Loucy (cell line): ENCODE measurements at regions not wholly inside any gene's neighbourhood (a gene's known extent, or its start where the extent isn't known, plus 50 kb on each side); places are given as distances from the start of the nearest gene placed in this dataset.

Source experiments
- H2AFZ ChIP-seq: fragments of 200-600 bp; sonication (generic); 2 replicates; pipeline ENCODE4 v1.6.0; 2016; ENCODE audit warnings: antibody characterized with exemption, mild to moderate bottlenecking, low read length, moderate library complexity
- H3F3A ChIP-seq: fragments of 200-600 bp; 2 replicates; pipeline ENCODE4 v1.6.0; 2016; ENCODE audit warnings: antibody characterized with exemption, low read depth, mild to moderate bottlenecking
- H3K27me3 ChIP-seq: fragments of 200-600 bp; sonication (generic); 2 replicates; pipeline ENCODE4 v1.6.1; 2014; ENCODE audit warnings: low read length, mild to moderate bottlenecking; ENCODE audit not compliant: insufficient read depth, poor library complexity, severe bottlenecking
- H3K36me3 ChIP-seq: fragments of 200-600 bp; sonication (generic); 2 replicates; pipeline ENCODE4 v1.6.1; 2016; ENCODE audit warnings: low read length; ENCODE audit not compliant: insufficient read depth
- H3K4me1 ChIP-seq: fragments of 200-600 bp; sonication (generic); 2 replicates; pipeline ENCODE4 v1.5.1; 2014; ENCODE audit warnings: low read length, mild to moderate bottlenecking; ENCODE audit not compliant: insufficient read depth, poor library complexity, severe bottlenecking
- H3K4me2 ChIP-seq: fragments of 200-600 bp; sonication (generic); 2 replicates; pipeline ENCODE4 v1.6.0; 2014; ENCODE audit warnings: antibody characterized with exemption, low read length, low read depth, mild to moderate bottlenecking; ENCODE audit not compliant: poor library complexity, severe bottlenecking
- H3K4me3 ChIP-seq: fragments of 200-600 bp; sonication (generic); 2 replicates; pipeline ENCODE4 v1.5.1; 2014; ENCODE audit warnings: low read length, mild to moderate bottlenecking, mixed read lengths; ENCODE audit not compliant: poor library complexity, severe bottlenecking
- H3K79me2 ChIP-seq: fragments of 200-600 bp; sonication (generic); 2 replicates; pipeline ENCODE4 v1.6.1; 2014; ENCODE audit warnings: low read length; ENCODE audit not compliant: insufficient read depth
- H3K9ac ChIP-seq: fragments of 200-600 bp; sonication (generic); 2 replicates; pipeline ENCODE4 v1.6.0; 2014; ENCODE audit warnings: mild to moderate bottlenecking, low read depth, low read length, moderate library complexity; ENCODE audit not compliant: poor library complexity, severe bottlenecking
- H3K9me2 ChIP-seq: fragments of 200-600 bp; sonication (generic); replicated peaks from 2 replicates; pipeline ENCODE4 v1.6.1; 2016; ENCODE audit warnings: low read depth, low read length, mixed read lengths
- H3K9me3 ChIP-seq: fragments of 200-600 bp; sonication (generic); 2 replicates; pipeline ENCODE4 v1.6.1; 2014; ENCODE audit warnings: mild to moderate bottlenecking, antibody characterized with exemption, low read length, low read depth; ENCODE audit not compliant: insufficient read depth
- H4K20me1 ChIP-seq: fragments of 200-600 bp; sonication (generic); 2 replicates; pipeline ENCODE4 v1.6.0; 2014; ENCODE audit warnings: antibody characterized with exemption, low read length, mild to moderate bottlenecking; ENCODE audit not compliant: insufficient read depth, poor library complexity, severe bottlenecking
- EZH2phosphoT487 ChIP-seq: fragments of 200-600 bp; IDR thresholded peaks from 2 replicates; pipeline ENCODE4 v1.6.1; 2018; ENCODE audit warnings: antibody characterized with exemption, mild to moderate bottlenecking, moderate library complexity, borderline replicate concordance
- TF ChIP-seq, protein P1 (sequence below): fragments of 200-600 bp; sonication (generic); conservative IDR thresholded peaks from 2 replicates; pipeline ENCODE4 v1.5.1; 2014; ENCODE audit warnings: mild to moderate bottlenecking, antibody characterized with exemption, low read length

GRCh38 chr10:7477538-7478334 is 66.9 kb upstream of the SFMBT2 start:
- H3K9me3 ChIP-seq: no peaks in the 10 kb centered on the region
- no peak for TF ChIP-seq EZH2phosphoT487
- TF ChIP-seq, protein P1, sequence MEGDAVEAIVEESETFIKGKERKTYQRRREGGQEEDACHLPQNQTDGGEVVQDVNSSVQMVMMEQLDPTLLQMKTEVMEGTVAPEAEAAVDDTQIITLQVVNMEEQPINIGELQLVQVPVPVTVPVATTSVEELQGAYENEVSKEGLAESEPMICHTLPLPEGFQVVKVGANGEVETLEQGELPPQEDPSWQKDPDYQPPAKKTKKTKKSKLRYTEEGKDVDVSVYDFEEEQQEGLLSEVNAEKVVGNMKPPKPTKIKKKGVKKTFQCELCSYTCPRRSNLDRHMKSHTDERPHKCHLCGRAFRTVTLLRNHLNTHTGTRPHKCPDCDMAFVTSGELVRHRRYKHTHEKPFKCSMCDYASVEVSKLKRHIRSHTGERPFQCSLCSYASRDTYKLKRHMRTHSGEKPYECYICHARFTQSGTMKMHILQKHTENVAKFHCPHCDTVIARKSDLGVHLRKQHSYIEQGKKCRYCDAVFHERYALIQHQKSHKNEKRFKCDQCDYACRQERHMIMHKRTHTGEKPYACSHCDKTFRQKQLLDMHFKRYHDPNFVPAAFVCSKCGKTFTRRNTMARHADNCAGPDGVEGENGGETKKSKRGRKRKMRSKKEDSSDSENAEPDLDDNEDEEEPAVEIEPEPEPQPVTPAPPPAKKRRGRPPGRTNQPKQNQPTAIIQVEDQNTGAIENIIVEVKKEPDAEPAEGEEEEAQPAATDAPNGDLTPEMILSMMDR: no peak
- H3F3A ChIP-seq: no peaks in the 10 kb centered on the region
- H3K9me2 ChIP-seq: no peaks in the 10 kb centered on the region
- H3K4me3 ChIP-seq: no peak overlapping the region
- no peaks in the 10 kb centered on the region for H3K27me3 ChIP-seq
- no peak overlapping the region for H3K9ac ChIP-seq
- H3K4me2 ChIP-seq: no peak overlapping the region
- H3K4me1 ChIP-seq: peaks cover 7% of the 10 kb centered on the region
- H4K20me1 ChIP-seq: no peaks in the 10 kb centered on the region
- H3K79me2 ChIP-seq: no peaks in the 10 kb centered on the region
- H2AFZ ChIP-seq: no peak overlapping the region
- no peaks in the 10 kb centered on the region for H3K36me3 ChIP-seq

DNA sequence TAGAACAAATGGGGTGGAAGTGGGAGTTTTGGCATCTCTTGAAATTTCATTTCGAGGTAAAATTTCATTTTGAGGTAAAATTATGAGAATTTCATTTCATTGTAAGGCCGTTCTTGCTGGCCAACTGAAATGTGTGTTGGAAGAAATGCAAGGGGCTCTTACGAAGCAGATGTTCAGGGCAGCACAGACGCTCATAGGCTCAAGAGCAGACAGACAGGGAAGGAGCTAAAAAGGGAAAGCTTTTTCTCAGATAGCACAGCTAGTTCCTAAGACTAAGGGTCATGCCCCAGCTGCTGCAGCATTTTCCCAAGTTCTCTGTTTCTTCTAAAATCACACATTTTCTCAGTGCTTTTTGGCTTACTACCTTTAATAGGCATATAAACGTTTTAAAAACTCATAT is 65.1 kb upstream of the SFMBT2 start:
- H4K20me1 ChIP-seq: no peaks in the 10 kb centered on the region
- no peaks in the 10 kb centered on the region for H3K36me3 ChIP-seq
- no peaks in the 10 kb centered on the region for H3K79me2 ChIP-seq
- peaks cover under 1% of the 10 kb centered on the region for H3K4me1 ChIP-seq
- H3K9me3 ChIP-seq: no peaks in the 10 kb centered on the region
- H3F3A ChIP-seq: no peaks in the 10 kb centered on the region
- no peak for TF ChIP-seq EZH2phosphoT487
- TF ChIP-seq, protein P1: no peak
- no peak overlapping the region for H3K4me3 ChIP-seq
- H3K27me3 ChIP-seq: no peaks in the 10 kb centered on the region
- H2AFZ ChIP-seq: no peak overlapping the region
- no peak overlapping the region for H3K4me2 ChIP-seq
- no peaks in the 10 kb centered on the region for H3K9me2 ChIP-seq
- H3K9ac ChIP-seq: no peak overlapping the region

- no peak overlapping the region for H2AFZ ChIP-seq
- no peak overlapping the region for H3K9ac ChIP-seq
These were observed 64.4 kb upstream of the SFMBT2 start for GRCh38 chr10:7475046-7475911.

More at GRCh38 chr10:7475046-7475911, 64.4 kb upstream of the SFMBT2 start:
- Histone ChIP-seq H3K79me2 (no peaks in the 10 kb centered on the region), H3K4me2 (no peak overlapping the region), H3K9me2 (no peaks in the 10 kb centered on the region), H3K36me3 (no peaks in the 10 kb centered on the region), H4K20me1 (no peaks in the 10 kb centered on the region), H3K9me3 (no peaks in the 10 kb centered on the region), H3K4me3 (no peak overlapping the region), H3F3A (no peaks in the 10 kb centered on the region), H3K27me3 (no peaks in the 10 kb centered on the region), H3K4me1 (no peaks in the 10 kb centered on the region)
- TF ChIP-seq, protein P1: no peak
- TF ChIP-seq EZH2phosphoT487: no peak
